ENCODE measurements at regions not wholly inside any gene's neighbourhood (a gene's known extent, or its start where the extent isn't known, plus 50 kb on each side); places are given as distances from the start of the nearest gene placed in this dataset.

DNA sequence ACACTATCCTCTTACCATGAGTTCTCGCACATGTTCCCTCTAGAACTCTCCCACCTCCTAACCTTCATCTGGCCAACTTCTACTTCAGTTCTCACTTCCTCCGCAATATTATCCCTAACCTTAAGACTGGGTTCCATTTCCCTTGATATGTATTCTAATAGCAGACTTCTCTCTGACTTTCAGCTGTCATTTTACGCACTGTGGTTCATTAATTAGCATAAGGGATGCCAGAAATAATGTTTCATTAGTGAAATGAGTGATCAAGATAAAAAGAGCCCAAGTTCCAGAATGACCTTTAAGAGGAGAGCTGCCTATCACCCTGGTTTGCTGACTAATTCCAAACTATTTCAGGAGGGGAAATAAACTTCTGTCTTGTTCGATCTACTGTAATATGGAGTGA is 108.6 kb upstream of the CCDC150 start:
- no peak for DNase-seq (ENCODE audit: low read depth, low spot score)
- no peak overlapping the region for H3K4me3 ChIP-seq (ENCODE audit: low read depth, low read length)
- in situ Hi-C loops (cut with HindIII; ENCODE audit: low sequenced_read_pairs) = no loop called here
- TF ChIP-seq CTCF (IDR thresholded peaks at IDR 0.05; ENCODE audit: low read depth, low read length) = no peak

DNA sequence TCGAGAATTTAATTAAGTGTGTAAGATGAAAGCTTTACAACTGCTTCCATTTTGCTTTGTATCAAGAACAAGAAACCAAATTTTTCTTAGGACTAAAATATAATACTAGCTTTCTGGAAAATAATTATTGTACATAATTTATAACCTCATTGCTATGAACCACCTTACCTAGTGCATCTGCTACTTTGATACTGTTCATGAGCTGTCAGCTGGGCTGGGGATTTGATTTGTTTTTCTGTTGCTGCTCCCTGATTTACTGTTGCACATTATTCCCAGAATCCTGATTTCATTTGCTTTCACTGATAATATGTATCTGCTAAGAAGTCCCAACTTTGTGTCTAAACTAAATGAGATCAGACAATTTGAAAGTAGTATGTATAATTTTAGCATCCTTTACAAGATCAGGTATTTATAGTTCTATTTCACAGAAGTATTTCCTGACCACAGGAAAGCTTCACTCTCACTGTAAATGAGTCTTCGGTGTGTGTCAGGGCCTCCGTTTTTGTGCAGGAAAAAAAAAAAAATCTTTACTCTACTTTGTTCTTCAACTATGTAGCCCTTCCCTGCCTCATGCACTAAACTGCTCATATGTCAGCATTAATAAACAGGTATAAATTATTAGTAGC is 105.6 kb upstream of the CCDC150 start:
- DNase-seq (ENCODE audit: low read depth, low spot score) = no peak
- TF ChIP-seq CTCF (IDR thresholded peaks at IDR 0.05; ENCODE audit: low read depth, low read length) = no peak
- H3K4me3 ChIP-seq (ENCODE audit: low read depth, low read length) = no peak overlapping the region
- in situ Hi-C loops (cut with HindIII; ENCODE audit: low sequenced_read_pairs) = no loop called here

DNA sequence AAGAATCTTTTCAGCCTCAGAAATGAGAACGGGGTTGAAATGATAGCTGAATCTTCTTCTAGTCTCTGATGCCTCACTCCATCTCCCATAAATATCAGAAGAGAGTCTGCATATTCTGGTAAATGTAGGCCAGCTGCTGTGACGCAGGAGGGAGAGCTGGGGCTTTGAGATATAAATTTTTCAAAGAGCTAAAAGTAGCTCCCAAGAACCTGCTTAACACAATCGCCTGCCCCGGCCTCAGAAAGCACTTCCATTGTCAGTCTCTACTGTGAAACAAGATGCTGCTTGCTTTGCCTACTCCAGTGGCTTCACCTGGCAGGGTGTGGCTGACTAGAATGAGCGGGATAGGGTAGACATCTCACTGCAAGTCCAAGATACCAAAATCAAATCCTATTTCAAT is 105.0 kb upstream of the CCDC150 start:
- no peak for DNase-seq (ENCODE audit: low read depth, low spot score)
- in situ Hi-C loops (cut with HindIII; ENCODE audit: low sequenced_read_pairs) = no loop called here
- H3K4me3 ChIP-seq (ENCODE audit: low read depth, low read length) = no peak overlapping the region
- no peak for TF ChIP-seq CTCF (IDR thresholded peaks at IDR 0.05; ENCODE audit: low read depth, low read length)

- in situ Hi-C loops (cut with HindIII; ENCODE audit: low sequenced_read_pairs) = no loop called here
- no peak for TF ChIP-seq CTCF (IDR thresholded peaks at IDR 0.05; ENCODE audit: low read depth, low read length)
- no peak overlapping the region for H3K4me3 ChIP-seq (ENCODE audit: low read depth, low read length)
- no peak for DNase-seq (ENCODE audit: low read depth, low spot score)
Observed at GRCh38 chr2:196535061-196535460, 104.5 kb upstream of the CCDC150 start.

DNA sequence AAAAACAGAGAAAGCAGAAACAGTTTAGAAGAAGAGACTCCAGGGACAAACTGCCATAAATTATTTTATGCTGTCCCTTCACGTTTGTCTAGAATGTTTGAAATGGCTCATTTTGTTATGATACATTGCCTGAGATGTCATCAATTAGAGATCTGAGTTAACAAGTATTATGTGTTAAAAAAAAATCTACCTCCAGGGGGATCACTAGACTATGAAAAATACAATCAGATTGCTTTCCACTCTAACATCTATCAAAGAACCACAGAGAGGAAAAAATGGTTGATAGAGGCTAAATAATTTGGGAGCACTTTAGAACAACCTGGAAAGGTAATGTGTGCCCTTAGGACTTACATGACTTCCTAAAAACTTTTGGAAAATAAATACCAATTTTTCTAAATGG is 103.8 kb upstream of the CCDC150 start:
- peak; percentile 8 for TF ChIP-seq CTCF (IDR thresholded peaks at IDR 0.05; ENCODE audit: low read depth, low read length)
- H3K4me3 ChIP-seq (ENCODE audit: low read depth, low read length) = no peak overlapping the region
- peak; percentile 13 for DNase-seq (ENCODE audit: low read depth, low spot score)
- in situ Hi-C loops (cut with HindIII; ENCODE audit: low sequenced_read_pairs) = no loop called here

- in situ Hi-C loops (cut with HindIII; ENCODE audit: low sequenced_read_pairs) = no loop called here
- no peak for DNase-seq (ENCODE audit: low read depth, low spot score)
- TF ChIP-seq CTCF (IDR thresholded peaks at IDR 0.05; ENCODE audit: low read depth, low read length) = no peak
- H3K4me3 ChIP-seq (ENCODE audit: low read depth, low read length) = no peak overlapping the region
Observed at GRCh38 chr2:196537311-196537710, 102.2 kb upstream of the CCDC150 start.

DNA sequence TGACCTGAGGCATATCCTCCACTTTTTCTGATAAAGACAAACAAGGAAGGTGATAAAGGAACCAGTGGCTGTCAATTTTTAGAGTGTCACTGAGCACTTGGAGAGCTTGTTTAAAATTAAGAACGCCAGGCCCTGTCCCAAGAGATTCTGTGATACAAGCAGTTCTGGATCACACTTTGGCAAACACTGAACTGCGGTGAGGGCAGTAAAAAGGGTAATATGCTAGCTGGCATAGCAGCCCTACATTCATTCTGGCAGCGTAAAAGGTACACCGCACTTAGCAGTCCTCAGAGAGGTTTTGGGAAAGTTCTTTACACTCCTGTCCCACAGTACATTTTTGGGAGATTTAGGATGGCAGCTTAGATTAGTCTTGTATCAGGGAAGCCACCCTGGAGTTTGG is 101.3 kb upstream of the CCDC150 start:
- in situ Hi-C loops (cut with HindIII; ENCODE audit: low sequenced_read_pairs) = no loop called here

More for the DNA sequence above, 101.3 kb upstream of the CCDC150 start:
- TF ChIP-seq CTCF (IDR thresholded peaks at IDR 0.05; ENCODE audit: low read depth, low read length) = no peak
- DNase-seq (ENCODE audit: low read depth, low spot score) = no peak
- H3K4me3 ChIP-seq (ENCODE audit: low read depth, low read length) = no peak overlapping the region
